WTC11 (cell line): ENCODE measurements at regions not wholly inside any gene's neighbourhood (a gene's known extent, or its start where the extent isn't known, plus 50 kb on each side); places are given as distances from the start of the nearest gene placed in this dataset.

Experiments
- ATAC-seq: fragments of 200-7000 bp; cut with Tn5 transposase; 2 replicates; pipeline ENCODE4 v1.10.0; 2021; ENCODE audit warnings: mild to moderate bottlenecking, moderate library complexity
- CTCF ChIA-PET: fragments of 300-600 bp; sonication (Branson Sonifier 250); formaldehyde crosslinking; loops from one replicate; lab custom pipeline; 2021; ENCODE audit warnings: antibody characterized with exemption; lab: Charles Lee
- POLR2A ChIA-PET: fragments of 350-600 bp; sonication (Branson Sonifier 250); formaldehyde crosslinking; loops from one replicate; lab custom pipeline; 2021; ENCODE audit warnings: antibody characterized with exemption; lab: Charles Lee
- DNase-seq: peaks from one replicate; pipeline ENCODE4 v3.0.0; 2021; ENCODE audit warnings: low spot score
- H3K27ac Mint-ChIP-seq: 2 replicates; pipeline ENCODE4 v1.8.0; 2021; ENCODE audit warnings: mixed read lengths
- H3K27me3 Mint-ChIP-seq: 2 replicates; pipeline ENCODE4 v1.8.0; 2021; ENCODE audit warnings: low read depth, mild to moderate bottlenecking, moderate library complexity, mixed read lengths
- H3K36me3 Mint-ChIP-seq: 2 replicates; pipeline ENCODE4 v1.8.0; 2021; ENCODE audit warnings: mixed read lengths
- H3K4me1 Mint-ChIP-seq: 2 replicates; pipeline ENCODE4 v1.8.0; 2022; ENCODE audit warnings: mixed read lengths
- H3K4me3 Mint-ChIP-seq: 2 replicates; pipeline ENCODE4 v1.8.0; 2021; ENCODE audit warnings: mild to moderate bottlenecking, moderate library complexity, mixed read lengths
- H3K9me3 Mint-ChIP-seq: 2 replicates; pipeline ENCODE4 v1.8.0; 2021; ENCODE audit warnings: mixed read lengths
- MYBL2 ChIP-seq: sonication (generic); formaldehyde crosslinking; IDR thresholded peaks from 2 replicates; pipeline ENCODE4 v1.8.1; 2023; ENCODE audit warnings: mild to moderate bottlenecking, moderate library complexity, missing genetic modification reagents
- SP1 ChIP-seq: sonication (generic); formaldehyde crosslinking; conservative IDR thresholded peaks from 2 replicates; pipeline ENCODE4 v1.8.1; 2022; ENCODE audit warnings: missing genetic modification reagents
- TF ChIP-seq, protein P1 (sequence below): fragments of 250-450 bp; sonication (Bioruptor Pico); IDR thresholded peaks from 2 replicates; pipeline ENCODE4 v1.9.0; 2021; ENCODE audit warnings: mild to moderate bottlenecking, borderline replicate concordance
- TF ChIP-seq, protein P2 (sequence below): fragments of 250-450 bp; sonication (Bioruptor Pico); IDR thresholded peaks from 2 replicates; pipeline ENCODE4 v1.8.0; 2021; ENCODE audit warnings: mild to moderate bottlenecking
- TF ChIP-seq, protein P3 (sequence below): sonication (generic); formaldehyde crosslinking; IDR thresholded peaks from 2 replicates; pipeline ENCODE4 v1.8.0; 2022; ENCODE audit warnings: mild to moderate bottlenecking, missing genetic modification reagents
- TF ChIP-seq, protein P4 (sequence below): sonication (generic); formaldehyde crosslinking; IDR thresholded peaks from 2 replicates; pipeline ENCODE4 v1.8.1; 2023; ENCODE audit warnings: mild to moderate bottlenecking, missing genetic modification reagents, moderate library complexity
- TF ChIP-seq, protein P5 (sequence below): sonication (generic); formaldehyde crosslinking; conservative IDR thresholded peaks from 2 replicates; pipeline ENCODE4 v1.8.1; 2023; ENCODE audit warnings: mild to moderate bottlenecking, low read depth, missing genetic modification reagents, moderate library complexity
- TF ChIP-seq, protein P6 (sequence below): sonication (generic); formaldehyde crosslinking; IDR thresholded peaks from 2 replicates; pipeline ENCODE4 v1.8.0; 2022; ENCODE audit warnings: mild to moderate bottlenecking, missing genetic modification reagents

DNA sequence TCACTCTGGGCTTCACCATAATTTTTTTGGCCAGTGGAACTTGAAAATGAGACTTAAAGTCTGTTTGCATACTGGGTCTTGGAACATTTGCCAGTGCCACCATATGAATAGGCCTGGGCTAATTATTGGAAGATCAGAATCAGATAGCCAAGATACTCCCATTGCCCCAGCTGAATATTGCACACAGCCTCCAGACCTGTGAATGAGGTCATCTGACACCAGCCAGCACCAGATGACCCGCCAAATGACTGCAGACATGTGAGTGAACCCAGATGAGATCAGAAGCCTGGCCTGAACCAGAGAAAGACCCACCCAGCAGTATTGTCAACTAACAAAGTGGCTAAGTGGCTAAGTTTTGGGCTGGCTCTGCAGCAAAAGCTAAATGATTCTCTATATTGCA lies 220.5 kb upstream of the MPDZ start (continued):
- TF ChIP-seq, protein P1, sequence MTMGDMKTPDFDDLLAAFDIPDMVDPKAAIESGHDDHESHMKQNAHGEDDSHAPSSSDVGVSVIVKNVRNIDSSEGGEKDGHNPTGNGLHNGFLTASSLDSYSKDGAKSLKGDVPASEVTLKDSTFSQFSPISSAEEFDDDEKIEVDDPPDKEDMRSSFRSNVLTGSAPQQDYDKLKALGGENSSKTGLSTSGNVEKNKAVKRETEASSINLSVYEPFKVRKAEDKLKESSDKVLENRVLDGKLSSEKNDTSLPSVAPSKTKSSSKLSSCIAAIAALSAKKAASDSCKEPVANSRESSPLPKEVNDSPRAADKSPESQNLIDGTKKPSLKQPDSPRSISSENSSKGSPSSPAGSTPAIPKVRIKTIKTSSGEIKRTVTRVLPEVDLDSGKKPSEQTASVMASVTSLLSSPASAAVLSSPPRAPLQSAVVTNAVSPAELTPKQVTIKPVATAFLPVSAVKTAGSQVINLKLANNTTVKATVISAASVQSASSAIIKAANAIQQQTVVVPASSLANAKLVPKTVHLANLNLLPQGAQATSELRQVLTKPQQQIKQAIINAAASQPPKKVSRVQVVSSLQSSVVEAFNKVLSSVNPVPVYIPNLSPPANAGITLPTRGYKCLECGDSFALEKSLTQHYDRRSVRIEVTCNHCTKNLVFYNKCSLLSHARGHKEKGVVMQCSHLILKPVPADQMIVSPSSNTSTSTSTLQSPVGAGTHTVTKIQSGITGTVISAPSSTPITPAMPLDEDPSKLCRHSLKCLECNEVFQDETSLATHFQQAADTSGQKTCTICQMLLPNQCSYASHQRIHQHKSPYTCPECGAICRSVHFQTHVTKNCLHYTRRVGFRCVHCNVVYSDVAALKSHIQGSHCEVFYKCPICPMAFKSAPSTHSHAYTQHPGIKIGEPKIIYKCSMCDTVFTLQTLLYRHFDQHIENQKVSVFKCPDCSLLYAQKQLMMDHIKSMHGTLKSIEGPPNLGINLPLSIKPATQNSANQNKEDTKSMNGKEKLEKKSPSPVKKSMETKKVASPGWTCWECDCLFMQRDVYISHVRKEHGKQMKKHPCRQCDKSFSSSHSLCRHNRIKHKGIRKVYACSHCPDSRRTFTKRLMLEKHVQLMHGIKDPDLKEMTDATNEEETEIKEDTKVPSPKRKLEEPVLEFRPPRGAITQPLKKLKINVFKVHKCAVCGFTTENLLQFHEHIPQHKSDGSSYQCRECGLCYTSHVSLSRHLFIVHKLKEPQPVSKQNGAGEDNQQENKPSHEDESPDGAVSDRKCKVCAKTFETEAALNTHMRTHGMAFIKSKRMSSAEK (CRISPR knock-in tag) = no peak
- TF ChIP-seq, protein P2, sequence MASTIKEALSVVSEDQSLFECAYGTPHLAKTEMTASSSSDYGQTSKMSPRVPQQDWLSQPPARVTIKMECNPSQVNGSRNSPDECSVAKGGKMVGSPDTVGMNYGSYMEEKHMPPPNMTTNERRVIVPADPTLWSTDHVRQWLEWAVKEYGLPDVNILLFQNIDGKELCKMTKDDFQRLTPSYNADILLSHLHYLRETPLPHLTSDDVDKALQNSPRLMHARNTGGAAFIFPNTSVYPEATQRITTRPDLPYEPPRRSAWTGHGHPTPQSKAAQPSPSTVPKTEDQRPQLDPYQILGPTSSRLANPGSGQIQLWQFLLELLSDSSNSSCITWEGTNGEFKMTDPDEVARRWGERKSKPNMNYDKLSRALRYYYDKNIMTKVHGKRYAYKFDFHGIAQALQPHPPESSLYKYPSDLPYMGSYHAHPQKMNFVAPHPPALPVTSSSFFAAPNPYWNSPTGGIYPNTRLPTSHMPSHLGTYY = no peak

DNA sequence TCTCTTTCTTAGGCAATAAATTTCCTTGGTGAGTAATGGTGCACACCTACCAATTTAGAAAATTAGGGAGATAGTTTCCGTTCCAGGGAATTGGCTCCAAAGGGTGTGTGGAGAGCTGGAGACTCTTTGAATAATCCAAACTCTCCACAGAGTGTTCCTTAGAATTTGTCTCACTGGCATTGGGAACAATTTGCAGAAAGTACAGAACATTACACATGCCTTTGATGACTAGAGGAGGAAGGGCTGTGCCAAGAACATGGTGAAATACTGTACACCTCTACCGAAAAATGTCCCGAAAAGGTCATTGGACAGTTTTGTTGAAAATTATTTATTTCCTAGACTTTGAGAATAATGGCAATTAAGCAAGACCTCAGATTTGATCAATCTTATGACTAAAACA lies 214.2 kb upstream of the MPDZ start:
- no peak for TF ChIP-seq SP1
- TF ChIP-seq, protein P3, sequence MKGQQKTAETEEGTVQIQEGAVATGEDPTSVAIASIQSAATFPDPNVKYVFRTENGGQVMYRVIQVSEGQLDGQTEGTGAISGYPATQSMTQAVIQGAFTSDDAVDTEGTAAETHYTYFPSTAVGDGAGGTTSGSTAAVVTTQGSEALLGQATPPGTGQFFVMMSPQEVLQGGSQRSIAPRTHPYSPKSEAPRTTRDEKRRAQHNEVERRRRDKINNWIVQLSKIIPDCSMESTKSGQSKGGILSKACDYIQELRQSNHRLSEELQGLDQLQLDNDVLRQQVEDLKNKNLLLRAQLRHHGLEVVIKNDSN (CRISPR knock-in tag) = no peak
- H3K9me3 Mint-ChIP-seq = peaks cover 13% of the 10 kb centered on the region
- peaks cover 63% of the 10 kb centered on the region for H3K4me1 Mint-ChIP-seq
- ChIA-PET CTCF (no interaction called here), POLR2A (no interaction called here)
- no peak overlapping the region for H3K4me3 Mint-ChIP-seq
- no peaks in the 10 kb centered on the region; the same call in none of the 2 replicates for H3K27me3 Mint-ChIP-seq
- DNase-seq = no peak
- H3K27ac Mint-ChIP-seq = peak overlapping the region; percentile 96
- no peak for ATAC-seq
- peaks cover 4% of the 10 kb centered on the region for H3K36me3 Mint-ChIP-seq

DNA sequence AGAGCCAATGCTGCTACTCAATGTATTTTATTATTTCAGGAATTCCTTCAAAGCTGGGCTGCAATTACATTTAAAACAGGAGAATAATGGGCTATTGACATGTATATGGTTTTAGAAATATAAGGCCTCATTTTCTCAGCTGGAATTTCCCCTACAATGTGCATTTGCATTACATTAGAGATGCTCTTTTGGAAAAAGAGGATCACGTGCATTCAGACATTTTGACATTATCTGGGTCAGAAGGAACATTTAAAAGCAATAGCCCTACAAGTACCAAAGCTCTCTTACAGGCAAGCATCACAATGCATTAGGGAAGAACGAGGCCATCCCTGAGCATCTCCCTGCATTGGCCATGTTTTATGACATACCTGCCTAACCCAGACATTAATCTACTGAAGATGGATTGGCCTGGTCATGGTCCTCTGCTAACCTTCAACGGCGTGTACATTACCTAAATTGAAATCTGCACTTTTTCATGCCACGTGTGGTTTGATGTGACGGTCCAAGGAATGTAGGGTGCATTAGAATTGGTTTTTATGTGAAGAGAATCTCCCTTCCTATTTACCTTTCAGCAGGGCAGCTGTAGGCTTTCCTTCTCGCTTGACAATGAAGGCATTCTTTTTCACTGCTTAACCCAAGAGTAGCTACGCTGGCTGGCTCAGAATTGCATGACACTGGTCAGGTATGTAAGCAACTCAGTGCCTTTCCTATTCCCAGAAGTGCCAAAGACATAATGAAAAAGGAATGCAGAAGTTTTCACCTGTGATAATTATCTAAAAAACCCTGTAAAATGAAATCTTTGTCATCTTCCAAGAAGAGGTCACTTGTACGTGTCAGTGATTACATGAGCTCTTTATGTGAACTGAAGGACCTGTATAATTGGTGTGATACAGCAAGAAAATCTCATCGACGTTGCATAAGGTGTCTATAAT lies 212.3 kb upstream of the MPDZ start:
- H3K9me3 Mint-ChIP-seq = peaks cover 9% of the 10 kb centered on the region
- H3K4me1 Mint-ChIP-seq = peaks cover 73% of the 10 kb centered on the region
- CTCF ChIA-PET = interaction anchor here (1.1 to 1.4 kb wide), 2 partner anchors 64 to 862 kb away, joined by 3 to 4 read pairs; no protein-coding TSS in a partner anchor
- ATAC-seq (peak; percentile 92), DNase-seq (peak; percentile 34)
- POLR2A ChIA-PET = no interaction called here
- H3K36me3 Mint-ChIP-seq = peaks cover 4% of the 10 kb centered on the region
- H3K27me3 Mint-ChIP-seq = no peaks in the 10 kb centered on the region; the same call in 1 of the 2 replicates
- H3K4me3 Mint-ChIP-seq = peak overlapping the region; percentile 29
- peak overlapping the region; percentile 96 for H3K27ac Mint-ChIP-seq
- TF ChIP-seq, protein P3 (CRISPR knock-in tag) = peak; percentile 74
- TF ChIP-seq, protein P1 (CRISPR knock-in tag) = 0 out of 2 replicates have a peak, but pooled peaks have one; percentile 66
- TF ChIP-seq, protein P4, sequence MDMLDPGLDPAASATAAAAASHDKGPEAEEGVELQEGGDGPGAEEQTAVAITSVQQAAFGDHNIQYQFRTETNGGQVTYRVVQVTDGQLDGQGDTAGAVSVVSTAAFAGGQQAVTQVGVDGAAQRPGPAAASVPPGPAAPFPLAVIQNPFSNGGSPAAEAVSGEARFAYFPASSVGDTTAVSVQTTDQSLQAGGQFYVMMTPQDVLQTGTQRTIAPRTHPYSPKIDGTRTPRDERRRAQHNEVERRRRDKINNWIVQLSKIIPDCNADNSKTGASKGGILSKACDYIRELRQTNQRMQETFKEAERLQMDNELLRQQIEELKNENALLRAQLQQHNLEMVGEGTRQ (CRISPR knock-in tag) = peak; percentile 79
- TF ChIP-seq MYBL2 (CRISPR knock-in tag) = 0 out of 2 replicates have a peak, but pooled peaks have one; percentile 8
- TF ChIP-seq, protein P5, sequence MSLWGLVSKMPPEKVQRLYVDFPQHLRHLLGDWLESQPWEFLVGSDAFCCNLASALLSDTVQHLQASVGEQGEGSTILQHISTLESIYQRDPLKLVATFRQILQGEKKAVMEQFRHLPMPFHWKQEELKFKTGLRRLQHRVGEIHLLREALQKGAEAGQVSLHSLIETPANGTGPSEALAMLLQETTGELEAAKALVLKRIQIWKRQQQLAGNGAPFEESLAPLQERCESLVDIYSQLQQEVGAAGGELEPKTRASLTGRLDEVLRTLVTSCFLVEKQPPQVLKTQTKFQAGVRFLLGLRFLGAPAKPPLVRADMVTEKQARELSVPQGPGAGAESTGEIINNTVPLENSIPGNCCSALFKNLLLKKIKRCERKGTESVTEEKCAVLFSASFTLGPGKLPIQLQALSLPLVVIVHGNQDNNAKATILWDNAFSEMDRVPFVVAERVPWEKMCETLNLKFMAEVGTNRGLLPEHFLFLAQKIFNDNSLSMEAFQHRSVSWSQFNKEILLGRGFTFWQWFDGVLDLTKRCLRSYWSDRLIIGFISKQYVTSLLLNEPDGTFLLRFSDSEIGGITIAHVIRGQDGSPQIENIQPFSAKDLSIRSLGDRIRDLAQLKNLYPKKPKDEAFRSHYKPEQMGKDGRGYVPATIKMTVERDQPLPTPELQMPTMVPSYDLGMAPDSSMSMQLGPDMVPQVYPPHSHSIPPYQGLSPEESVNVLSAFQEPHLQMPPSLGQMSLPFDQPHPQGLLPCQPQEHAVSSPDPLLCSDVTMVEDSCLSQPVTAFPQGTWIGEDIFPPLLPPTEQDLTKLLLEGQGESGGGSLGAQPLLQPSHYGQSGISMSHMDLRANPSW (CRISPR knock-in tag) = no peak
- TF ChIP-seq, protein P6, sequence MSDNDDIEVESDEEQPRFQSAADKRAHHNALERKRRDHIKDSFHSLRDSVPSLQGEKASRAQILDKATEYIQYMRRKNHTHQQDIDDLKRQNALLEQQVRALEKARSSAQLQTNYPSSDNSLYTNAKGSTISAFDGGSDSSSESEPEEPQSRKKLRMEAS (CRISPR knock-in tag) = peak; percentile 49; the same call in 1 of the 2 replicates
